GM12878 (cell line): ENCODE measurements at regions not wholly inside any gene's neighbourhood (a gene's known extent, or its start where the extent isn't known, plus 50 kb on each side); places are given as distances from the start of the nearest gene placed in this dataset.

Experiments used
- ATAC-seq: fragments of 200-7000 bp; cut with Tn5 transposase; 3 replicates; pipeline ENCODE4 v1.9.1; 2020; ENCODE audit warnings: mild to moderate bottlenecking, moderate library complexity
- BruUV-seq: library from RNA; stranded (reverse); fragments of 400-500 nt; replicated peaks from 2 replicates; lab custom pipeline; 2021; lab: Mats Ljungman, UMichigan
- CTCF ChIA-PET: fragments of 300-600 bp; sonication (Branson Sonifier 250); formaldehyde crosslinking; extraction: SDS; loops from one replicate; lab custom pipeline; 2021; ENCODE audit warnings: inconsistent platforms; lab: Yijun Ruan, JAX
- POLR2A ChIA-PET: fragments of 350-600 bp; formaldehyde crosslinking; extraction: SDS; loops from one replicate; lab custom pipeline; 2021; ENCODE audit warnings: inconsistent platforms; lab: Charles Lee
- RAD21 ChIA-PET: fragments of 300-600 bp; sonication (Branson Sonifier 250); formaldehyde crosslinking; loops from one replicate; lab custom pipeline; 2023; ENCODE audit warnings: antibody characterized with exemption; ENCODE audit not compliant: unreplicated experiment; lab: Charles Lee
- SMC1A ChIA-PET: fragments of 300-600 bp; sonication (Branson Sonifier 250); formaldehyde crosslinking; loops from one replicate; lab custom pipeline; 2023; ENCODE audit not compliant: unreplicated experiment, uncharacterized antibody; lab: Charles Lee
- DNase-seq: peaks from one replicate; pipeline ENCODE4 v3.0.0-alpha.2; 2011; ENCODE audit warnings: low read depth, low spot score
- FAIRE-seq: peaks from 3 replicates; lab custom pipeline; 2011; peaks lifted over from hg19 to GRCh38; lab: Jason Lieb, UNC
- H2AFZ ChIP-seq: 2 replicates; pipeline ENCODE4 v1.6.0; 2011; ENCODE audit warnings: low read depth, low read length, control low read depth; ENCODE audit not compliant: control insufficient read depth
- H3K27ac ChIP-seq: 2 replicates; pipeline ENCODE4 v1.5.1; 2011; ENCODE audit warnings: control low read depth; ENCODE audit not compliant: control insufficient read depth, insufficient read depth
- H3K27me3 ChIP-seq, 2 experiments: replicated peaks in 1 of 2; 2 replicates each; pipeline versions ENCODE4 v1.6.0 to v1.6.1; 2011; ENCODE audit warnings: low read length in 1 of 2; ENCODE audit not compliant: control insufficient read depth in 2 of 2, insufficient read depth in 2 of 2
- H3K36me3 ChIP-seq, 2 experiments: 2 replicates each; pipeline ENCODE4 v1.5.1; 2011; ENCODE audit warnings: low read length in 1 of 2; ENCODE audit not compliant: control insufficient read depth in 2 of 2, insufficient read depth in 2 of 2
- H3K4me1 ChIP-seq: 2 replicates; pipeline ENCODE4 v1.6.1; 2011; ENCODE audit warnings: mild to moderate bottlenecking, low read length, moderate library complexity, mixed read lengths; ENCODE audit not compliant: control insufficient read depth, insufficient read depth
- H3K4me2 ChIP-seq: 2 replicates; pipeline ENCODE4 v1.6.0; 2011; ENCODE audit warnings: control low read depth; ENCODE audit not compliant: control insufficient read depth, insufficient read depth
- H3K4me3 ChIP-seq: fragments of 200-600 bp; sonication (generic); 2 replicates; pipeline ENCODE4 v1.5.1; 2016
- H3K79me2 ChIP-seq: 2 replicates; pipeline ENCODE4 v1.6.0; 2011; ENCODE audit warnings: low read length; ENCODE audit not compliant: control insufficient read depth, insufficient read depth
- H3K9ac ChIP-seq: 2 replicates; pipeline ENCODE4 v1.8.0; 2011; ENCODE audit warnings: low read length, control low read depth, mixed read lengths; ENCODE audit not compliant: control insufficient read depth, insufficient read depth
- H3K9me3 ChIP-seq: replicated peaks from 3 replicates; pipeline ENCODE4 v1.5.1; 2011; ENCODE audit warnings: mild to moderate bottlenecking, low read length; ENCODE audit not compliant: control insufficient read depth, insufficient read depth
- H4K20me1 ChIP-seq: 2 replicates; pipeline ENCODE4 v1.6.0; 2011; ENCODE audit not compliant: control insufficient read depth, insufficient read depth
- BCL11A ChIP-seq: IDR thresholded peaks from 2 replicates; pipeline ENCODE4 v1.6.1; 2011; ENCODE audit warnings: low read depth, low read length
- CBX5 ChIP-seq: sonication (generic); IDR thresholded peaks from 2 replicates; pipeline ENCODE4 v1.6.1; 2016; ENCODE audit warnings: low read depth, moderate library complexity, mild to moderate bottlenecking, inconsistent platforms
- CHD4 ChIP-seq: fragments of 200-600 bp; sonication (generic); IDR thresholded peaks from 2 replicates; pipeline ENCODE4 v1.6.1; 2016; ENCODE audit warnings: mild to moderate bottlenecking
- CUX1 ChIP-seq: IDR thresholded peaks from 2 replicates; pipeline ENCODE4 v1.6.1; 2012; ENCODE audit warnings: improper control_type of control experiment, low read depth, low read length; ENCODE audit not compliant: insufficient replicate concordance
- FOS ChIP-seq: IDR thresholded peaks from 3 replicates; pipeline ENCODE4 v1.6.1; 2011; ENCODE audit warnings: borderline replicate concordance; ENCODE audit not compliant: insufficient read length; ENCODE audit errors: extremely low read depth
- IKZF1 ChIP-seq: fragments of 450-650 bp; conservative IDR thresholded peaks from 2 replicates; pipeline ENCODE4 v1.6.1; 2017; ENCODE audit warnings: antibody characterized with exemption, mild to moderate bottlenecking
- MYB ChIP-seq: fragments of 150-350 bp; IDR thresholded peaks from 2 replicates; pipeline ENCODE4 v1.6.1; 2014; ENCODE audit warnings: mild to moderate bottlenecking, low read depth, low read length, borderline replicate concordance
- NFXL1 ChIP-seq: fragments of 450-650 bp; IDR thresholded peaks from 2 replicates; pipeline ENCODE4 v1.6.1; 2017; ENCODE audit warnings: antibody characterized with exemption, mild to moderate bottlenecking, borderline replicate concordance
- NKRF ChIP-seq: fragments of 450-650 bp; conservative IDR thresholded peaks from 2 replicates; pipeline ENCODE4 v1.6.1; 2017; ENCODE audit warnings: mild to moderate bottlenecking, moderate library complexity
- RB1 ChIP-seq: fragments of 450-650 bp; formaldehyde crosslinking; IDR thresholded peaks from 2 replicates; pipeline ENCODE4 v1.6.1; 2017; ENCODE audit warnings: mild to moderate bottlenecking, borderline replicate concordance
- SP1 ChIP-seq: IDR thresholded peaks from one replicate; pipeline ENCODE4 v1.6.1; 2011; ENCODE audit warnings: low read depth, low read length
- ZNF217 ChIP-seq: fragments of 450-650 bp; IDR thresholded peaks from 2 replicates; pipeline ENCODE4 v1.6.1; 2017; ENCODE audit warnings: antibody characterized with exemption, mild to moderate bottlenecking
- WGBS: methylation state at CpG from one replicate; pipeline ENCODE4 v1.1.6; 2016; ENCODE audit warnings: low lambda C conversion rate; ENCODE audit not compliant: insufficient replicate concordance, insufficient coverage; ENCODE audit errors: missing lambda C conversion rate; 5-methylcytosine and 5-hydroxymethylcytosine counted together
- in situ Hi-C: fragments of 300-500 bp; cut with MboI; formaldehyde crosslinking; loops from 9 replicates; pipeline ENCODE4 v1.14.3; 2018; ENCODE audit warnings: mixed read lengths
- intact Hi-C: fragments of 100-400 bp; cut with micrococcal nuclease; formaldehyde crosslinking; loops from one replicate; pipeline ENCODE4 v1.14.2; 2022; ENCODE audit not compliant: unreplicated experiment
- TF ChIP-seq, protein P1 (sequence below): fragments of 450-650 bp; IDR thresholded peaks from 2 replicates; pipeline ENCODE4 v1.6.1; 2016; ENCODE audit warnings: mild to moderate bottlenecking, moderate library complexity, borderline replicate concordance

DNA sequence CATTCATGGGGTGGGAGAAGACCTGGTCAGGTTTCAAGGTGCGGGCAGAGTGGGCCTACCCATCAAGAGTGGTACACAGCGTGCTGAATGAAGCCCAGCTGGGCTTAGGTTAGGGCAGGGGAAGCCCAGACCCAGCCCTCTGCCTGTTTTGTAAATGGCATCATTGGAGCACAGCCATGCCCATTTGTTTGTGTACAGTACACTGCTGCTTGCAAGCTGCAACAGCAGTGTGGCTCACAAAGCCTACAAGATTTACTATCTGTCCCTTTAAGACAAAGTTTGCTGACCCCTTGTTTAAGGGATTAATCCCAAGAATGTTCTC is 230.1 kb upstream of the TNRC6C start:
- no peak overlapping the region for H2AFZ ChIP-seq
- H4K20me1 ChIP-seq, result no peaks in the 10 kb centered on the region; the same call in 1 of the 2 replicates
- BruUV-seq, result no TSS peak
- H3K4me2 ChIP-seq, result no peak overlapping the region
- ChIA-PET SMC1A (no interaction called here), CTCF (interaction anchor here (1.8 kb wide), 1 partner anchor 285 kb away, joined by 4 read pairs; no protein-coding TSS in a partner anchor), RAD21 (no interaction called here), POLR2A (no interaction called here)
- no peak for FAIRE-seq
- no peaks in the 10 kb centered on the region for H3K36me3 ChIP-seq
- H3K9me3 ChIP-seq, result peaks cover 4% of the 10 kb centered on the region; the same call in 1 of the 3 replicates
- intact Hi-C loops (no loop called here), in situ Hi-C loops (no loop called here)
- ATAC-seq, result no peak
- H3K9ac ChIP-seq, result no peak overlapping the region
- H3K27ac ChIP-seq, result no peak overlapping the region
- 2% methylated on average over 2 of the region's 2 CpGs for WGBS
- no peaks in the 10 kb centered on the region; a peak in 1 of 4 replicates for H3K27me3 ChIP-seq
- DNase-seq, result no peak
- no peak overlapping the region for H3K4me3 ChIP-seq
- H3K79me2 ChIP-seq, result no peaks in the 10 kb centered on the region
- no peaks in the 10 kb centered on the region for H3K4me1 ChIP-seq
- TF ChIP-seq NFXL1, result no peak
- TF ChIP-seq IKZF1, result no peak
- TF ChIP-seq RB1, result no peak
- TF ChIP-seq NKRF, result no peak
- TF ChIP-seq MYB, result no peak
- TF ChIP-seq BCL11A, result no peak
- no peak for TF ChIP-seq FOS
- TF ChIP-seq CBX5, result no peak
- TF ChIP-seq CUX1, result no peak
- no peak for TF ChIP-seq CHD4
- TF ChIP-seq SP1, result no peak
- TF ChIP-seq ZNF217, result no peak
- TF ChIP-seq, protein P1, sequence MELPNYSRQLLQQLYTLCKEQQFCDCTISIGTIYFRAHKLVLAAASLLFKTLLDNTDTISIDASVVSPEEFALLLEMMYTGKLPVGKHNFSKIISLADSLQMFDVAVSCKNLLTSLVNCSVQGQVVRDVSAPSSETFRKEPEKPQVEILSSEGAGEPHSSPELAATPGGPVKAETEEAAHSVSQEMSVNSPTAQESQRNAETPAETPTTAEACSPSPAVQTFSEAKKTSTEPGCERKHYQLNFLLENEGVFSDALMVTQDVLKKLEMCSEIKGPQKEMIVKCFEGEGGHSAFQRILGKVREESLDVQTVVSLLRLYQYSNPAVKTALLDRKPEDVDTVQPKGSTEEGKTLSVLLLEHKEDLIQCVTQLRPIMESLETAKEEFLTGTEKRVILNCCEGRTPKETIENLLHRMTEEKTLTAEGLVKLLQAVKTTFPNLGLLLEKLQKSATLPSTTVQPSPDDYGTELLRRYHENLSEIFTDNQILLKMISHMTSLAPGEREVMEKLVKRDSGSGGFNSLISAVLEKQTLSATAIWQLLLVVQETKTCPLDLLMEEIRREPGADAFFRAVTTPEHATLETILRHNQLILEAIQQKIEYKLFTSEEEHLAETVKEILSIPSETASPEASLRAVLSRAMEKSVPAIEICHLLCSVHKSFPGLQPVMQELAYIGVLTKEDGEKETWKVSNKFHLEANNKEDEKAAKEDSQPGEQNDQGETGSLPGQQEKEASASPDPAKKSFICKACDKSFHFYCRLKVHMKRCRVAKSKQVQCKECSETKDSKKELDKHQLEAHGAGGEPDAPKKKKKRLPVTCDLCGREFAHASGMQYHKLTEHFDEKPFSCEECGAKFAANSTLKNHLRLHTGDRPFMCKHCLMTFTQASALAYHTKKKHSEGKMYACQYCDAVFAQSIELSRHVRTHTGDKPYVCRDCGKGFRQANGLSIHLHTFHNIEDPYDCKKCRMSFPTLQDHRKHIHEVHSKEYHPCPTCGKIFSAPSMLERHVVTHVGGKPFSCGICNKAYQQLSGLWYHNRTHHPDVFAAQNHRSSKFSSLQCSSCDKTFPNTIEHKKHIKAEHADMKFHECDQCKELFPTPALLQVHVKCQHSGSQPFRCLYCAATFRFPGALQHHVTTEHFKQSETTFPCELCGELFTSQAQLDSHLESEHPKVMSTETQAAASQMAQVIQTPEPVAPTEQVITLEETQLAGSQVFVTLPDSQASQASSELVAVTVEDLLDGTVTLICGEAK, result no peak
